ENCODE measurements at regions not wholly inside any gene's neighbourhood (a gene's known extent, or its start where the extent isn't known, plus 50 kb on each side); places are given as distances from the start of the nearest gene placed in this dataset.
"Not testable (repeated sequence)": the region's sequence is repeated elsewhere in the genome, so short reads cannot be mapped to it uniquely, and the experiment has no call there.

GRCh38 chr18:4721545-4721944 lies 266.4 kb upstream of the DLGAP1 start:
- Histone ChIP-seq H3K27ac (replicated peaks) (no peak overlapping the region), H3K4me1 (no peaks in the 10 kb centered on the region), H3K4me3 (no peak overlapping the region), H3K27me3 (ENCODE audit: low read depth) (no peaks in the 10 kb centered on the region), H3K9me3 (replicated peaks) (peaks cover 3% of the 10 kb centered on the region), H3K36me3 (no peaks in the 10 kb centered on the region)
- intact Hi-C loops (cut with micrococcal nuclease) = no loop called here
- no peak for DNase-seq
- TF ChIP-seq CTCF (IDR thresholded peaks at IDR 0.05; ENCODE audit: borderline replicate concordance) = no peak

DNA sequence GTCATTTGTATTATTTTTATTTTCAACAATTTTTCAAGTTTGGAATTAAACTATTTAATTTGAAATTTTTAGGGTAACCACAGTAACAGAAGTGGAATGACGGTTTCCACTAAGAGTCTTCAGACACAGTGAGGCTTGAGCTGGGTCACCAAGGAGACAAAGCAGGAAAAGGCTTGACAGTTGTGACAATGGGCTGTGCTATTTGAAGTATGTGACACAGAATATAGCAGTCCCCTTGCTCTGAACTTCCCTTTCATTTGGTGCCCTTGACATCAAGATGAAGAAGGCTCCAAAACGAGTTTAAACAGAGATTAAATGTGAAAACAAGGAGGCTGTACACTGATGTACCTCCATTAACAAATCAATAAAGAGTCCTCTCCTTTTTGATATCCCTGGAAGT lies 265.4 kb upstream of the DLGAP1 start:
- no peak for DNase-seq
- no peaks in the 10 kb centered on the region for H3K27me3 ChIP-seq (ENCODE audit: low read depth)
- no peak overlapping the region for H3K4me3 ChIP-seq
- no peak for TF ChIP-seq CTCF (IDR thresholded peaks at IDR 0.05; ENCODE audit: borderline replicate concordance)
- no peaks in the 10 kb centered on the region for H3K36me3 ChIP-seq
- H3K4me1 ChIP-seq = no peaks in the 10 kb centered on the region
- intact Hi-C loops (cut with micrococcal nuclease) = no loop called here
- no peaks in the 10 kb centered on the region for H3K9me3 ChIP-seq (replicated peaks)
- no peak overlapping the region for H3K27ac ChIP-seq (replicated peaks)

- Histone ChIP-seq H3K27me3 (ENCODE audit: low read depth) (no peaks in the 10 kb centered on the region), H3K4me3 (no peak overlapping the region), H3K9me3 (replicated peaks) (peaks cover 4% of the 10 kb centered on the region), H3K36me3 (no peaks in the 10 kb centered on the region), H3K4me1 (no peaks in the 10 kb centered on the region), H3K27ac (replicated peaks) (no peak overlapping the region)
- DNase-seq = no peak
- no peak for TF ChIP-seq CTCF (IDR thresholded peaks at IDR 0.05; ENCODE audit: borderline replicate concordance)
- intact Hi-C loops (cut with micrococcal nuclease) = no loop called here
These were observed 250.8 kb upstream of the DLGAP1 start for GRCh38 chr18:4705894-4706293.

DNA sequence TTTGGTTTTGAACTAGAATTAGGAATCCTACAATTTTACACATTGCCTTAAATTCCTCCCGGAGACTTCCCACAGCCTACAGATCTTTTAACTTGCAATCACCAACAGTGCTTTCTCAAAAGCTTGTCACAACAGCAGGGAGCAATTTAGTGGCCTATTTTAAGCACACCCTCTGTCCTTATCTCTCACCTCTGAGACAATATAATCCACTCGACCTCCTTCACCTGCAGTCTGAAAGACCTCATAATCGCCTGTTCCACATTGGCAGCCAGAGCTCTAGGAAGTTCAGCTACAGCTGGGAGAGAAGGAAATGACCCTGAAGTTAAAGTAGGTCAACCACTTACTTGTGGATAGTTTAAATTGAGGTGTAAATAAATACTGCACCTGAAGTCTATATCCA lies 249.7 kb upstream of the DLGAP1 start:
- Histone ChIP-seq H3K4me1 (no peaks in the 10 kb centered on the region), H3K27me3 (ENCODE audit: low read depth) (no peaks in the 10 kb centered on the region), H3K36me3 (no peaks in the 10 kb centered on the region), H3K4me3 (no peak overlapping the region), H3K9me3 (replicated peaks) (peaks cover 7% of the 10 kb centered on the region), H3K27ac (replicated peaks) (no peak overlapping the region)
- DNase-seq = no peak
- intact Hi-C loops (cut with micrococcal nuclease) = no loop called here
- TF ChIP-seq CTCF (IDR thresholded peaks at IDR 0.05; ENCODE audit: borderline replicate concordance) = no peak

DNA sequence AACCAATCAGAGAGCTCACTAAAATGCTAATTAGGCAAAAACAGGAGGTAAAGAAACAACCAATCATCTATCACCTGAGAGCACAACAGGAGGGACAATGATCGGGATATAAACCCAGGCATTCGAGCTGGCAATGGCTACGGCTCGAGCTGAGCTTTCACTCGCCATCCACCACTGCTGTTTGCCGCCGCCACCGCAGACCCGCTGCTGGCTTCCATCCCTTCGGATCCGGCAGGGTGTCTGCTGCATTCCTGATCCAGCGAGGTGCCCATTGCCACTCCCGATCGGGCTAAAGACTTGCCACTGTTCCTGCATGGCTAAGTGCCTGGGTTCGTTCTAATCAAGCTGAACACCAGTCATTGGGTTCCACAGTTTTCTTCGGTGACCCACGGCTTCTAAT lies 236.7 kb upstream of the DLGAP1 start:
- Histone ChIP-seq H3K9me3 (replicated peaks) (peaks cover 51% of the 10 kb centered on the region), H3K36me3 (no peaks in the 10 kb centered on the region), H3K27ac (replicated peaks) (no peak overlapping the region), H3K4me3 (no peak overlapping the region), H3K27me3 (ENCODE audit: low read depth) (no peaks in the 10 kb centered on the region), H3K4me1 (no peaks in the 10 kb centered on the region)
- intact Hi-C loops (cut with micrococcal nuclease) = no loop called here
- TF ChIP-seq CTCF (IDR thresholded peaks at IDR 0.05; ENCODE audit: borderline replicate concordance) = no peak
- no peak for DNase-seq

GRCh38 chr18:4678685-4679084 lies 223.6 kb upstream of the DLGAP1 start:
- H3K27ac ChIP-seq (replicated peaks); H3K4me3 ChIP-seq; intact Hi-C loops (cut with micrococcal nuclease); H3K36me3 ChIP-seq; DNase-seq; H3K4me1 ChIP-seq; H3K27me3 ChIP-seq (ENCODE audit: low read depth): not testable (repeated sequence)
- peaks cover 28% of the 10 kb centered on the region for H3K9me3 ChIP-seq (replicated peaks)
